GM23248 (cell line): ENCODE measurements at regions not wholly inside any gene's neighbourhood (a gene's known extent, or its start where the extent isn't known, plus 50 kb on each side); places are given as distances from the start of the nearest gene placed in this dataset.

Source experiments
- EZH2 ChIP-seq: fragments of 200-600 bp; sonication (generic); IDR thresholded peaks from 2 replicates; pipeline ENCODE4 v1.6.1; 2018; ENCODE audit warnings: antibody characterized with exemption, mild to moderate bottlenecking; ENCODE audit not compliant: insufficient read depth, poor library complexity, severe bottlenecking
- EZH2phosphoT487 ChIP-seq: fragments of 200-600 bp; sonication (generic); IDR thresholded peaks from 2 replicates; pipeline ENCODE4 v1.6.1; 2018; ENCODE audit warnings: antibody characterized with exemption, moderate library complexity, mild to moderate bottlenecking, low read depth; ENCODE audit not compliant: insufficient read depth

- TF ChIP-seq EZH2 (no peak), EZH2phosphoT487 (no peak)
These were observed 109.6 kb upstream of the SLC14A2 start for GRCh38 chr18:45505497-45506206.
